Trophoblast cell (in vitro differentiated cells and primary cell): ENCODE measurements at regions not wholly inside any gene's neighbourhood (a gene's known extent, or its start where the extent isn't known, plus 50 kb on each side); places are given as distances from the start of the nearest gene placed in this dataset.
"Not testable (repeated sequence)": the region's sequence is repeated elsewhere in the genome, so short reads cannot be mapped to it uniquely, and the experiment has no call there.

Experiments used
- DNase-seq, 2 donors: peaks; one replicate each; pipeline ENCODE4 v3.0.0-alpha.2; 2016
- H2AFZ ChIP-seq: 2 replicates; pipeline ENCODE4 v1.6.1; 2013; ENCODE audit warnings: low read length, moderate library complexity, mild to moderate bottlenecking; ENCODE audit not compliant: insufficient read depth, poor library complexity
- H2AK5ac ChIP-seq: 2 replicates; pipeline ENCODE4 v1.6.1; 2013; ENCODE audit warnings: mild to moderate bottlenecking, low read length
- H2BK120ac ChIP-seq: 2 replicates; pipeline ENCODE4 v1.6.1; 2013; ENCODE audit warnings: low read length, mild to moderate bottlenecking, moderate library complexity; ENCODE audit not compliant: insufficient read depth, poor library complexity
- H2BK12ac ChIP-seq: 2 replicates; pipeline ENCODE4 v1.6.1; 2013; ENCODE audit warnings: mild to moderate bottlenecking, low read length, moderate library complexity
- H2BK5ac ChIP-seq: 2 replicates; pipeline ENCODE4 v1.6.1; 2013; ENCODE audit warnings: low read length, low read depth, moderate library complexity, mild to moderate bottlenecking; ENCODE audit not compliant: poor library complexity
- H3K14ac ChIP-seq: 2 replicates; pipeline ENCODE4 v1.6.1; 2013; ENCODE audit warnings: mild to moderate bottlenecking, low read length
- H3K18ac ChIP-seq: 2 replicates; pipeline ENCODE4 v1.6.1; 2013; ENCODE audit warnings: mild to moderate bottlenecking, low read length
- H3K23ac ChIP-seq: 2 replicates; pipeline ENCODE4 v1.6.1; 2013; ENCODE audit warnings: low read length
- H3K27ac ChIP-seq: 2 replicates; pipeline ENCODE4 v1.5.1; 2013; ENCODE audit warnings: low read depth, mild to moderate bottlenecking, inconsistent platforms, low read length, moderate library complexity
- H3K27me3 ChIP-seq: 2 replicates; pipeline ENCODE4 v1.6.1; 2013; ENCODE audit warnings: inconsistent platforms, mild to moderate bottlenecking, low read length, moderate library complexity; ENCODE audit not compliant: insufficient read depth
- H3K36me3 ChIP-seq, 2 experiments: 1 replicate in 1 of 2; 2 replicates in 1 of 2; pipeline ENCODE4 v1.6.1; 2013; ENCODE audit warnings: low read length in 2 of 2, mild to moderate bottlenecking in 2 of 2, moderate library complexity in 1 of 2; ENCODE audit not compliant: insufficient read depth in 2 of 2, control insufficient read depth in 1 of 2
- H3K4ac ChIP-seq: 2 replicates; pipeline ENCODE4 v1.6.1; 2013; ENCODE audit warnings: low read depth, mild to moderate bottlenecking, low read length, moderate library complexity
- H3K4me1 ChIP-seq, 2 experiments: 1 replicate in 1 of 2; 2 replicates in 1 of 2; pipeline ENCODE4 v1.6.1; 2013; ENCODE audit warnings: low read length in 2 of 2, mild to moderate bottlenecking in 2 of 2, moderate library complexity in 1 of 2; ENCODE audit not compliant: insufficient read depth in 2 of 2, control insufficient read depth in 1 of 2
- H3K4me2 ChIP-seq: 2 replicates; pipeline ENCODE4 v1.6.1; 2013; ENCODE audit warnings: inconsistent platforms, mild to moderate bottlenecking, low read length, moderate library complexity
- H3K4me3 ChIP-seq: 2 replicates; pipeline ENCODE4 v1.5.1; 2013; ENCODE audit warnings: mild to moderate bottlenecking, low read depth, low read length, inconsistent platforms
- H3K79me1 ChIP-seq: one replicate; pipeline ENCODE4 v1.6.1; 2013; ENCODE audit warnings: low read length
- H3K79me2 ChIP-seq: 2 replicates; pipeline ENCODE4 v1.6.1; 2013; ENCODE audit warnings: low read length, mild to moderate bottlenecking; ENCODE audit not compliant: control insufficient read depth, insufficient read depth, poor library complexity
- H3K9ac ChIP-seq: 2 replicates; pipeline ENCODE4 v1.6.1; 2013; ENCODE audit warnings: mild to moderate bottlenecking, low read length
- H3K9me3 ChIP-seq: 2 replicates; pipeline ENCODE4 v1.6.1; 2013; ENCODE audit warnings: low read depth, mild to moderate bottlenecking, control low read depth, inconsistent platforms, low read length; ENCODE audit not compliant: insufficient read depth
- H4K12ac ChIP-seq: 2 replicates; pipeline ENCODE4 v1.6.1; 2013; ENCODE audit warnings: low read depth, mild to moderate bottlenecking, low read length, moderate library complexity
- H4K8ac ChIP-seq: 2 replicates; pipeline ENCODE4 v1.6.1; 2013; ENCODE audit warnings: low read depth, mild to moderate bottlenecking, low read length, moderate library complexity
- H4K91ac ChIP-seq: one replicate; pipeline ENCODE4 v1.6.1; 2013; ENCODE audit warnings: low read depth, mild to moderate bottlenecking, low read length, moderate library complexity
- WGBS: extraction: QIAGEN DNeasy Blood & Tissue Kit; methylation state at CpG from one replicate; pipeline ENCODE4 v1.1.7; 2013; ENCODE audit warnings: missing lambda C conversion rate; ENCODE audit not compliant: insufficient read length, insufficient coverage; ENCODE audit errors: extremely low coverage; 5-methylcytosine and 5-hydroxymethylcytosine counted together

- Histone ChIP-seq H3K36me3 (no peaks in the 10 kb centered on the region), H2BK12ac (no peak overlapping the region), H4K8ac (no peak overlapping the region), H4K91ac (no peak overlapping the region), H3K79me1 (no peaks in the 10 kb centered on the region), H3K14ac (no peak overlapping the region), H3K18ac (no peak overlapping the region), H3K4me3 (no peak overlapping the region), H3K23ac (no peak overlapping the region), H3K9me3 (no peaks in the 10 kb centered on the region), H3K4ac (no peak overlapping the region), H2BK5ac (no peak overlapping the region), H2AK5ac (no peak overlapping the region), H2BK120ac (no peak overlapping the region), H2AFZ (no peak overlapping the region), H3K4me2 (no peak overlapping the region), H4K12ac (no peak overlapping the region), H3K27ac (no peak overlapping the region), H3K27me3 (no peaks in the 10 kb centered on the region), H3K4me1 (no peaks in the 10 kb centered on the region), H3K9ac (no peak overlapping the region), H3K79me2 (no peaks in the 10 kb centered on the region)
- DNase-seq: no peak
- 92% methylated on average over 2 of the region's 7 CpGs for WGBS
These were observed 133.4 kb downstream of the HNRNPD start for GRCh38 chr4:82240410-82240809.

DNA sequence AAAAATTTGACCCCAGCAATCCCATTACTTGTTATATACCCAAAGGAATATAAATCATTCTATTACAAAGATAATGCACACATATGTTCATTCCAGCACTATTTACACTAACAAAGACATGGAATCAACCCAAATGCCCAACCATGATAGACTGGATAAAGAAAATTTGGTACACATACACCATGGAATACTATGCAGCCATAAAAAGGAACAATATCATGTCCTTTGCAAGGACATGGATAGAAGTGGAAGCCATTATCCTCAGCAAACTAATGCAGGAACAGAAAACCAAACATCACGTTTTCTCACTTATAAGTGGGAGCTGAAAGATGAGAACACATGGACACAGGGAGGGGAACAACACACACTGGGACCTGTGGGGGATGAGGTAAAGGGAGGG is 136.6 kb downstream of the HNRNPD start:
- WGBS: no CpG with 5 or more reads among the region's 1 CpG
- not testable (repeated sequence) for H3K18ac ChIP-seq

GRCh38 chr4:82235346-82235745 is 138.4 kb downstream of the HNRNPD start:
- Histone ChIP-seq H3K27ac (no peak overlapping the region), H3K14ac (no peak overlapping the region), H3K9me3 (no peaks in the 10 kb centered on the region), H4K8ac (no peak overlapping the region), H4K91ac (no peak overlapping the region), H3K27me3 (no peaks in the 10 kb centered on the region), H3K9ac (no peak overlapping the region), H2BK120ac (no peak overlapping the region), H2AFZ (no peak overlapping the region), H2BK12ac (no peak overlapping the region), H3K4me3 (no peak overlapping the region), H4K12ac (no peak overlapping the region), H3K4ac (no peak overlapping the region), H3K79me2 (no peaks in the 10 kb centered on the region), H3K23ac (no peak overlapping the region), H2BK5ac (no peak overlapping the region), H3K18ac (no peak overlapping the region), H3K79me1 (no peaks in the 10 kb centered on the region), H3K4me1 (no peaks in the 10 kb centered on the region), H2AK5ac (no peak overlapping the region), H3K4me2 (no peak overlapping the region), H3K36me3 (no peaks in the 10 kb centered on the region)
- DNase-seq: peak; percentile 56 to 96
- no CpG with 5 or more reads among the region's 1 CpG for WGBS

More for the DNA sequence above, 136.6 kb downstream of the HNRNPD start:
- not testable (repeated sequence) for H2AFZ ChIP-seq, H2AK5ac ChIP-seq, H3K14ac ChIP-seq, H4K91ac ChIP-seq, H3K79me1 ChIP-seq, H2BK5ac ChIP-seq, H3K9ac ChIP-seq, H3K27ac ChIP-seq, H3K79me2 ChIP-seq, H3K27me3 ChIP-seq, H3K23ac ChIP-seq, H3K4ac ChIP-seq, H3K4me1 ChIP-seq, H4K8ac ChIP-seq, H2BK12ac ChIP-seq, H3K4me2 ChIP-seq, H3K9me3 ChIP-seq, H3K4me3 ChIP-seq, H2BK120ac ChIP-seq, DNase-seq, H3K36me3 ChIP-seq, H4K12ac ChIP-seq

GRCh38 chr4:82232891-82233290 is 140.9 kb downstream of the HNRNPD start:
- no peak overlapping the region for H3K23ac ChIP-seq
- no peak overlapping the region for H4K8ac ChIP-seq
- no peaks in the 10 kb centered on the region for H3K79me1 ChIP-seq
- H3K27ac ChIP-seq: no peak overlapping the region
- no peaks in the 10 kb centered on the region for H3K79me2 ChIP-seq
- no peaks in the 10 kb centered on the region for H3K27me3 ChIP-seq
- H2AK5ac ChIP-seq: no peak overlapping the region
- DNase-seq: no peak
- no peak overlapping the region for H2BK5ac ChIP-seq
- H3K36me3 ChIP-seq: no peaks in the 10 kb centered on the region
- no peaks in the 10 kb centered on the region for H3K4me1 ChIP-seq
- H3K4ac ChIP-seq: no peak overlapping the region
- no peak overlapping the region for H3K4me2 ChIP-seq
- WGBS: no CpG with 5 or more reads among the region's 1 CpG
- no peak overlapping the region for H3K14ac ChIP-seq
- H2BK120ac ChIP-seq: no peak overlapping the region
- H3K9ac ChIP-seq: no peak overlapping the region
- no peak overlapping the region for H2AFZ ChIP-seq
- H3K9me3 ChIP-seq: no peaks in the 10 kb centered on the region
- H4K91ac ChIP-seq: no peak overlapping the region
- no peak overlapping the region for H3K4me3 ChIP-seq
- no peak overlapping the region for H2BK12ac ChIP-seq
- H4K12ac ChIP-seq: no peak overlapping the region
- H3K18ac ChIP-seq: no peak overlapping the region
